Calu3 (cell line): ENCODE measurements at regions not wholly inside any gene's neighbourhood (a gene's known extent, or its start where the extent isn't known, plus 50 kb on each side); places are given as distances from the start of the nearest gene placed in this dataset.

Experiments used
- BruUV-seq: library from RNA; stranded (reverse); fragments of 400-500 nt; replicated peaks from 2 replicates; lab custom pipeline; 2021; lab: Mats Ljungman, UMichigan
- CTCF ChIA-PET: fragments of 300-600 bp; sonication (Branson Sonifier 250); formaldehyde crosslinking; loops from one replicate; lab custom pipeline; 2022; ENCODE audit warnings: antibody characterized with exemption; lab: Charles Lee
- DNase-seq: peaks from one replicate; pipeline ENCODE4 v3.0.0; 2022
- H3K27ac Mint-ChIP-seq: one replicate; pipeline ENCODE4 v1.8.0; 2022; ENCODE audit warnings: mixed read lengths; ENCODE audit not compliant: unreplicated experiment
- H3K27me3 Mint-ChIP-seq: one replicate; pipeline ENCODE4 v1.8.0; 2022; ENCODE audit warnings: mixed read lengths; ENCODE audit not compliant: unreplicated experiment
- H3K36me3 Mint-ChIP-seq: one replicate; pipeline ENCODE4 v1.8.0; 2022; ENCODE audit warnings: mild to moderate bottlenecking, moderate library complexity, mixed read lengths; ENCODE audit not compliant: insufficient read depth, unreplicated experiment
- H3K4me1 Mint-ChIP-seq: one replicate; pipeline ENCODE4 v1.8.0; 2022; ENCODE audit warnings: mild to moderate bottlenecking, low read depth, mixed read lengths; ENCODE audit not compliant: unreplicated experiment
- H3K4me3 Mint-ChIP-seq: one replicate; pipeline ENCODE4 v1.8.0; 2022; ENCODE audit warnings: mild to moderate bottlenecking, low read depth, moderate library complexity, mixed read lengths; ENCODE audit not compliant: unreplicated experiment
- H3K9me3 Mint-ChIP-seq: one replicate; pipeline ENCODE4 v1.8.0; 2022; ENCODE audit warnings: low read depth, mixed read lengths; ENCODE audit not compliant: unreplicated experiment
- intact Hi-C: fragments of 100-400 bp; cut with micrococcal nuclease; formaldehyde crosslinking; loops from one replicate; pipeline ENCODE4 v1.10.0; 2022; ENCODE audit not compliant: unreplicated experiment
- TF ChIP-seq, protein P1 (sequence below): fragments of 200-600 bp; IDR thresholded peaks from one replicate; pipeline ENCODE4 v1.8.0; 2022; ENCODE audit warnings: antibody characterized with exemption; ENCODE audit not compliant: unreplicated experiment

DNA sequence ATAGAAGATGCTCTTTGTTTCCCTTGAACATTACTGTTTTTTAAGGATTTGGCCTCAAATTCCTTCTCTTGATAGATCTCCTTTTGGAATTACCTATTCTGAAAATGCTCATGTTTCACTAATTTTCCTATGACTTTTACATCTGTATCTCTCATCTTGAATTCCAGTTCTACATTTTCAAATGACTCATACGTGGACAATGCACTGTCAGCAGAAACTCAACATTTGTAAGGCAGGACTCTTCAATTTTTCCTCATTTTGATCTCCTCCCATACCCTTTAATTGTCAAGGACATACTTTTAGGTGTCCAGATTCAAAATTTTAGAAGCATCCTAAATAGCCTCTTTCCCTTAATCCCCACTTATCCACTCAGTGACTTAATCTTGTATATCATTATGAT is 341.0 kb upstream of the RASGRP1 start:
- Mint-ChIP-seq H3K4me1 (no peaks in the 10 kb centered on the region), H3K27me3 (no peaks in the 10 kb centered on the region), H3K4me3 (no peak overlapping the region), H3K36me3 (no peaks in the 10 kb centered on the region), H3K9me3 (peaks cover 5% of the 10 kb centered on the region), H3K27ac (no peak overlapping the region)
- intact Hi-C loops: no loop called here
- BruUV-seq: no TSS peak
- DNase-seq: no peak
- TF ChIP-seq, protein P1, sequence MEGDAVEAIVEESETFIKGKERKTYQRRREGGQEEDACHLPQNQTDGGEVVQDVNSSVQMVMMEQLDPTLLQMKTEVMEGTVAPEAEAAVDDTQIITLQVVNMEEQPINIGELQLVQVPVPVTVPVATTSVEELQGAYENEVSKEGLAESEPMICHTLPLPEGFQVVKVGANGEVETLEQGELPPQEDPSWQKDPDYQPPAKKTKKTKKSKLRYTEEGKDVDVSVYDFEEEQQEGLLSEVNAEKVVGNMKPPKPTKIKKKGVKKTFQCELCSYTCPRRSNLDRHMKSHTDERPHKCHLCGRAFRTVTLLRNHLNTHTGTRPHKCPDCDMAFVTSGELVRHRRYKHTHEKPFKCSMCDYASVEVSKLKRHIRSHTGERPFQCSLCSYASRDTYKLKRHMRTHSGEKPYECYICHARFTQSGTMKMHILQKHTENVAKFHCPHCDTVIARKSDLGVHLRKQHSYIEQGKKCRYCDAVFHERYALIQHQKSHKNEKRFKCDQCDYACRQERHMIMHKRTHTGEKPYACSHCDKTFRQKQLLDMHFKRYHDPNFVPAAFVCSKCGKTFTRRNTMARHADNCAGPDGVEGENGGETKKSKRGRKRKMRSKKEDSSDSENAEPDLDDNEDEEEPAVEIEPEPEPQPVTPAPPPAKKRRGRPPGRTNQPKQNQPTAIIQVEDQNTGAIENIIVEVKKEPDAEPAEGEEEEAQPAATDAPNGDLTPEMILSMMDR: no peak
- CTCF ChIA-PET: no interaction called here

DNA sequence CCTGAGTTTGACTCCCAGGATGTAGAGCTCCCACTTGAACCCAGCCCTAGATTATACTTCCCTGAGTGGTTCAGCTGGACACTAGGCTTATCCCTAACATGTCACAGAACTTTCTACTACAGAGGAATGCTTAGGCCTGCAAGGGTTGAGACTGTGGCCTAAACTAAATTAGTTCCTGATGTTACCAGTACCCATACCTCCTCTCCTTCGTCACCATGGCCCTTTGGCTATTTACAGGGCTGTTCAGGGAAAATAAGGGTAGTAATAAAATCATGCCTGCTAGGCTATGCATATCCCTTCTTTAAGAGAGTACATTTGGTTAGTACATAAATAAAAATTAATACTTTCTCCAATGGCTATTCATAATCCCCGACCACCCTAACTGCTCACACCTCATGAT is 356.4 kb upstream of the RASGRP1 start:
- intact Hi-C loops: no loop called here
- BruUV-seq: no TSS peak
- H3K9me3 Mint-ChIP-seq: no peaks in the 10 kb centered on the region
- H3K36me3 Mint-ChIP-seq: no peaks in the 10 kb centered on the region
- CTCF ChIA-PET: no interaction called here
- no peak overlapping the region for H3K27ac Mint-ChIP-seq
- no peaks in the 10 kb centered on the region for H3K4me1 Mint-ChIP-seq
- no peak for DNase-seq
- no peak overlapping the region for H3K4me3 Mint-ChIP-seq
- no peaks in the 10 kb centered on the region for H3K27me3 Mint-ChIP-seq
- TF ChIP-seq, protein P1: no peak

DNA sequence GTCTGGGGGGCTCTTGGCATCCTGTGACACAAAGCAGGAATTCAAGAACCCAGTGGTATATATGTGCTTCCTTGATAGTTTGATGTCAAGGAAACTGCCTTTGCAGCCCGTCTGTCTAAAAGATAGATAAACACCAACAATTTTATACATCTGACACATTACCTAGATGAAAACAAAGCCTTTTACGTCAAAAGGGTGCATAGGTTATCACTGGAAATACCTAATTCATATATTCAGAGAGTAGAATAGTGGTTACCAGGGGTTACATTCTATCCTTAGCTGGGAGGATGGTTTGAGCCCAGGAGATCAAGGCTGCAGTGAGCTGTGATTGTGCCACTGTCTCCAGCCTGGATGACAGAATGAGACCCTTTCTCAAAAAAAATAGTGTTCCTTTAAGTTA is 356.9 kb upstream of the RASGRP1 start:
- CTCF ChIA-PET: no interaction called here
- no peaks in the 10 kb centered on the region for H3K4me1 Mint-ChIP-seq
- no peak overlapping the region for H3K27ac Mint-ChIP-seq
- no peaks in the 10 kb centered on the region for H3K36me3 Mint-ChIP-seq
- intact Hi-C loops: no loop called here
- TF ChIP-seq, protein P1: no peak
- H3K9me3 Mint-ChIP-seq: no peaks in the 10 kb centered on the region
- no TSS peak for BruUV-seq
- no peak for DNase-seq
- no peak overlapping the region for H3K4me3 Mint-ChIP-seq
- no peaks in the 10 kb centered on the region for H3K27me3 Mint-ChIP-seq

DNA sequence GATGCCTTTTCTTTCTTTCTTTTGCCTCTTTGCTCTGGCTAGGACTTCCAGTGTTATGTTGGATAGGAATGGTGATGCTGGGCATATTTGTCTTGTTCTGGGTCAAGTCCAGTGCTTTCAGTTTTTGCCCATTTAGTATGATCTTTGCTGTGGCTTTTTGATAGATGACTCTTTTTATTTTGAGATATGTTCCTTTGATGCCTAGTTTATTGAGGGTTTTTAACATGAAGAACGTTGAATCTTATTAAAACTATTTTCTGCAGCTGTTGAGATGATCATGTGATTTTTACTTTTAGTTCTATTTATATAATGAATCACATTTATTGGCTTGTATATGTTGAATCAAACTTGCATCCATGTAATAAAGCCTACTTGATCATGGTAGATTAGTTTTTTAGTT is 363.8 kb upstream of the RASGRP1 start:
- CTCF ChIA-PET: no interaction called here
- H3K27ac Mint-ChIP-seq: no peak overlapping the region
- intact Hi-C loops: no loop called here
- no peaks in the 10 kb centered on the region for H3K9me3 Mint-ChIP-seq
- no peak overlapping the region for H3K4me3 Mint-ChIP-seq
- H3K36me3 Mint-ChIP-seq: no peaks in the 10 kb centered on the region
- BruUV-seq: no TSS peak
- DNase-seq: no peak
- no peaks in the 10 kb centered on the region for H3K4me1 Mint-ChIP-seq
- TF ChIP-seq, protein P1: no peak
- no peaks in the 10 kb centered on the region for H3K27me3 Mint-ChIP-seq
